GM12878 (cell line): ENCODE measurements at regions not wholly inside any gene's neighbourhood (a gene's known extent, or its start where the extent isn't known, plus 50 kb on each side); places are given as distances from the start of the nearest gene placed in this dataset.

Source experiments
- ATAC-seq: fragments of 200-7000 bp; cut with Tn5 transposase; 3 replicates; pipeline ENCODE4 v1.9.1; 2020; ENCODE audit warnings: mild to moderate bottlenecking, moderate library complexity
- BruUV-seq: library from RNA; stranded (reverse); fragments of 400-500 nt; replicated peaks from 2 replicates; lab custom pipeline; 2021; lab: Mats Ljungman, UMichigan
- CTCF ChIA-PET: fragments of 300-600 bp; sonication (Branson Sonifier 250); formaldehyde crosslinking; extraction: SDS; loops from one replicate; lab custom pipeline; 2021; ENCODE audit warnings: inconsistent platforms; lab: Yijun Ruan, JAX
- POLR2A ChIA-PET: fragments of 350-600 bp; formaldehyde crosslinking; extraction: SDS; loops from one replicate; lab custom pipeline; 2021; ENCODE audit warnings: inconsistent platforms; lab: Charles Lee
- RAD21 ChIA-PET: fragments of 300-600 bp; sonication (Branson Sonifier 250); formaldehyde crosslinking; loops from one replicate; lab custom pipeline; 2023; ENCODE audit warnings: antibody characterized with exemption; ENCODE audit not compliant: unreplicated experiment; lab: Charles Lee
- SMC1A ChIA-PET: fragments of 300-600 bp; sonication (Branson Sonifier 250); formaldehyde crosslinking; loops from one replicate; lab custom pipeline; 2023; ENCODE audit not compliant: unreplicated experiment, uncharacterized antibody; lab: Charles Lee
- DNase-seq: peaks from one replicate; pipeline ENCODE4 v3.0.0-alpha.2; 2011; ENCODE audit warnings: low read depth, low spot score
- FAIRE-seq: peaks from 3 replicates; lab custom pipeline; 2011; peaks lifted over from hg19 to GRCh38; lab: Jason Lieb, UNC
- H2AFZ ChIP-seq: 2 replicates; pipeline ENCODE4 v1.6.0; 2011; ENCODE audit warnings: low read depth, low read length, control low read depth; ENCODE audit not compliant: control insufficient read depth
- H3K27ac ChIP-seq: 2 replicates; pipeline ENCODE4 v1.5.1; 2011; ENCODE audit warnings: control low read depth; ENCODE audit not compliant: control insufficient read depth, insufficient read depth
- H3K27me3 ChIP-seq, 2 experiments: replicated peaks in 1 of 2; 2 replicates each; pipeline versions ENCODE4 v1.6.0 to v1.6.1; 2011; ENCODE audit warnings: low read length in 1 of 2; ENCODE audit not compliant: control insufficient read depth in 2 of 2, insufficient read depth in 2 of 2
- H3K36me3 ChIP-seq, 2 experiments: 2 replicates each; pipeline ENCODE4 v1.5.1; 2011; ENCODE audit warnings: low read length in 1 of 2; ENCODE audit not compliant: control insufficient read depth in 2 of 2, insufficient read depth in 2 of 2
- H3K4me1 ChIP-seq: 2 replicates; pipeline ENCODE4 v1.6.1; 2011; ENCODE audit warnings: mild to moderate bottlenecking, low read length, moderate library complexity, mixed read lengths; ENCODE audit not compliant: control insufficient read depth, insufficient read depth
- H3K4me2 ChIP-seq: 2 replicates; pipeline ENCODE4 v1.6.0; 2011; ENCODE audit warnings: control low read depth; ENCODE audit not compliant: control insufficient read depth, insufficient read depth
- H3K4me3 ChIP-seq: fragments of 200-600 bp; sonication (generic); 2 replicates; pipeline ENCODE4 v1.5.1; 2016
- H3K79me2 ChIP-seq: 2 replicates; pipeline ENCODE4 v1.6.0; 2011; ENCODE audit warnings: low read length; ENCODE audit not compliant: control insufficient read depth, insufficient read depth
- H3K9ac ChIP-seq: 2 replicates; pipeline ENCODE4 v1.8.0; 2011; ENCODE audit warnings: low read length, control low read depth, mixed read lengths; ENCODE audit not compliant: control insufficient read depth, insufficient read depth
- H3K9me3 ChIP-seq: replicated peaks from 3 replicates; pipeline ENCODE4 v1.5.1; 2011; ENCODE audit warnings: mild to moderate bottlenecking, low read length; ENCODE audit not compliant: control insufficient read depth, insufficient read depth
- H4K20me1 ChIP-seq: 2 replicates; pipeline ENCODE4 v1.6.0; 2011; ENCODE audit not compliant: control insufficient read depth, insufficient read depth
- CBX3 ChIP-seq: fragments of 200-600 bp; sonication (generic); IDR thresholded peaks from 2 replicates; pipeline ENCODE4 v1.6.1; 2016; ENCODE audit warnings: low read depth, borderline replicate concordance
- CEBPB ChIP-seq, 2 experiments: fragments of 150-350 bp in 1 of 2; IDR thresholded peaks; 2 replicates each; pipeline ENCODE4 v1.6.1; 2012 to 2014; ENCODE audit warnings: low read depth in 2 of 2, low read length in 2 of 2, borderline replicate concordance in 1 of 2, inconsistent platforms in 1 of 2
- CHD4 ChIP-seq: fragments of 200-600 bp; sonication (generic); IDR thresholded peaks from 2 replicates; pipeline ENCODE4 v1.6.1; 2016; ENCODE audit warnings: mild to moderate bottlenecking
- HDGF ChIP-seq: fragments of 450-650 bp; IDR thresholded peaks from 2 replicates; pipeline ENCODE4 v1.6.1; 2016; ENCODE audit warnings: antibody characterized with exemption
- IKZF2 ChIP-seq, 2 experiments: fragments of 450-650 bp; IDR thresholded peaks; 2 replicates each; pipeline ENCODE4 v1.6.1; 2017; ENCODE audit warnings: mild to moderate bottlenecking in 2 of 2, moderate library complexity in 2 of 2
- RAD21 ChIP-seq: IDR thresholded peaks from 2 replicates; pipeline ENCODE4 v1.6.1; 2011; ENCODE audit warnings: mild to moderate bottlenecking, low read depth, low read length, moderate library complexity; ENCODE audit not compliant: insufficient read depth
- SRF ChIP-seq, 2 experiments: IDR thresholded peaks; 2 replicates each; pipeline ENCODE4 v1.6.1; 2011; ENCODE audit warnings: low read depth in 2 of 2, low read length in 2 of 2, mild to moderate bottlenecking in 1 of 2, moderate library complexity in 1 of 2
- TCF12 ChIP-seq: IDR thresholded peaks from 2 replicates; pipeline ENCODE4 v1.6.1; 2011; ENCODE audit warnings: low read depth, mild to moderate bottlenecking, low read length
- YBX1 ChIP-seq: fragments of 450-650 bp; IDR thresholded peaks from 2 replicates; pipeline ENCODE4 v1.6.1; 2016; ENCODE audit warnings: antibody characterized with exemption
- WGBS: methylation state at CpG from one replicate; pipeline ENCODE4 v1.1.6; 2016; ENCODE audit warnings: low lambda C conversion rate; ENCODE audit not compliant: insufficient replicate concordance, insufficient coverage; ENCODE audit errors: missing lambda C conversion rate; 5-methylcytosine and 5-hydroxymethylcytosine counted together
- in situ Hi-C: fragments of 300-500 bp; cut with MboI; formaldehyde crosslinking; loops from 9 replicates; pipeline ENCODE4 v1.14.3; 2018; ENCODE audit warnings: mixed read lengths
- intact Hi-C: fragments of 100-400 bp; cut with micrococcal nuclease; formaldehyde crosslinking; loops from one replicate; pipeline ENCODE4 v1.14.2; 2022; ENCODE audit not compliant: unreplicated experiment
- TF ChIP-seq, protein P1 (sequence below): fragments of 150-350 bp; IDR thresholded peaks from 2 replicates; pipeline ENCODE4 v1.6.1; 2014; ENCODE audit warnings: mild to moderate bottlenecking, low read depth, low read length
- TF ChIP-seq, protein P2 (sequence below): IDR thresholded peaks from 2 replicates; pipeline ENCODE4 v1.6.1; 2011; ENCODE audit warnings: mild to moderate bottlenecking, low read depth, low read length, moderate library complexity; ENCODE audit not compliant: insufficient replicate concordance

DNA sequence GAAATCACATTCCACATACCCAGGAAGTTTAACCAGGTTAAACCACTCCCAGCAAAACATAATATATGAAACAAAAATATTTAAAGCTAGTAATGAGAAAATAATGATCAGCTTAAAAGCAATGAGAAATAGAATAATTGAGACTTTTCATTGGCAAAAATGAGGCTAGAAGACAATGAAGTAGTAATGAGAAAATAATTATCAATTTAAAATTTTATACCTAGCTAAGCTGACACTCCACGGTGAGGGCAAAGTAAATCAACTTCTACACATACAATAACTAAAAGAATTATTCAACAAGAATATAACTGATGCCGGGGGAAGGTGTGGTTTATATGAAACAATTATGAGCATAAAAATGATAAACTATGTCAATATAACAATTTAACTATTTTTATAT lies 82.2 kb upstream of the TES start:
- H4K20me1 ChIP-seq = no peaks in the 10 kb centered on the region
- no peak overlapping the region for H3K4me2 ChIP-seq
- no peak for FAIRE-seq
- H3K4me3 ChIP-seq = no peak overlapping the region
- in situ Hi-C loops = no loop called here
- SMC1A ChIA-PET = interaction anchor here (1.0 to 1.1 kb wide), 2 partner anchors 8 to 11 kb away, joined by 3 read pairs; no protein-coding TSS in a partner anchor
- POLR2A ChIA-PET = no interaction called here
- H3K9me3 ChIP-seq = no peaks in the 10 kb centered on the region; the same call in 2 of the 3 replicates
- TF ChIP-seq YBX1 (no peak), HDGF (no peak), RAD21 (no peak), TCF12 (no peak), CBX3 (no peak), IKZF2 (IDR thresholded peaks at IDR 0.05) (no peak), CEBPB (IDR thresholded peaks at IDR 0.05; ENCODE audit: borderline replicate concordance in 1 of 2, low read depth in 2 of 2, low read length in 2 of 2) (no peak), CHD4 (no peak), SRF (IDR thresholded peaks at IDR 0.05; ENCODE audit: low read depth in 2 of 2, low read length in 2 of 2) (no peak)
- TF ChIP-seq, protein P1, sequence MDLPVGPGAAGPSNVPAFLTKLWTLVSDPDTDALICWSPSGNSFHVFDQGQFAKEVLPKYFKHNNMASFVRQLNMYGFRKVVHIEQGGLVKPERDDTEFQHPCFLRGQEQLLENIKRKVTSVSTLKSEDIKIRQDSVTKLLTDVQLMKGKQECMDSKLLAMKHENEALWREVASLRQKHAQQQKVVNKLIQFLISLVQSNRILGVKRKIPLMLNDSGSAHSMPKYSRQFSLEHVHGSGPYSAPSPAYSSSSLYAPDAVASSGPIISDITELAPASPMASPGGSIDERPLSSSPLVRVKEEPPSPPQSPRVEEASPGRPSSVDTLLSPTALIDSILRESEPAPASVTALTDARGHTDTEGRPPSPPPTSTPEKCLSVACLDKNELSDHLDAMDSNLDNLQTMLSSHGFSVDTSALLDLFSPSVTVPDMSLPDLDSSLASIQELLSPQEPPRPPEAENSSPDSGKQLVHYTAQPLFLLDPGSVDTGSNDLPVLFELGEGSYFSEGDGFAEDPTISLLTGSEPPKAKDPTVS = no peak
- TF ChIP-seq, protein P2, sequence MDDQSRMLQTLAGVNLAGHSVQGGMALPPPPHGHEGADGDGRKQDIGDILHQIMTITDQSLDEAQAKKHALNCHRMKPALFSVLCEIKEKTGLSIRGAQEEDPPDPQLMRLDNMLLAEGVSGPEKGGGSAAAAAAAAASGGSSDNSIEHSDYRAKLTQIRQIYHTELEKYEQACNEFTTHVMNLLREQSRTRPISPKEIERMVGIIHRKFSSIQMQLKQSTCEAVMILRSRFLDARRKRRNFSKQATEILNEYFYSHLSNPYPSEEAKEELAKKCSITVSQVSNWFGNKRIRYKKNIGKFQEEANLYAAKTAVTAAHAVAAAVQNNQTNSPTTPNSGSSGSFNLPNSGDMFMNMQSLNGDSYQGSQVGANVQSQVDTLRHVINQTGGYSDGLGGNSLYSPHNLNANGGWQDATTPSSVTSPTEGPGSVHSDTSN = no peak
- TF ChIP-seq, all 136 proteins: peak for 0
- Histone ChIP-seq H3K36me3 (no peaks in the 10 kb centered on the region), H3K9ac (no peak overlapping the region), H3K27me3 (no peaks in the 10 kb centered on the region), H2AFZ (no peak overlapping the region), H3K79me2 (no peaks in the 10 kb centered on the region), H3K27ac (no peak overlapping the region), H3K4me1 (no peaks in the 10 kb centered on the region; the same call in 1 of the 2 replicates)
- WGBS = 27% methylated on average over 2 of the region's 2 CpGs
- intact Hi-C loops = loop anchor here (10.0 kb wide), 1 partner anchor 213 kb away; no protein-coding TSS in a partner anchor
- no peak for DNase-seq
- RAD21 ChIA-PET = no interaction called here
- ATAC-seq = no peak
- CTCF ChIA-PET = interaction anchor here (0.9 kb wide), 1 partner anchor 107 kb away, joined by 3 read pairs; no protein-coding TSS in a partner anchor
- BruUV-seq = no TSS peak
